ENCODE measurements at regions not wholly inside any gene's neighbourhood (a gene's known extent, or its start where the extent isn't known, plus 50 kb on each side); places are given as distances from the start of the nearest gene placed in this dataset.

GRCh38 chr1:112196008-112196588, 199.9 kb upstream of the CTTNBP2NL start:
- peaks cover 41% of the 10 kb centered on the region for H3K27me3 Mint-ChIP-seq (ENCODE audit: low read depth)
- DNase-seq (ENCODE audit: low read depth, low spot score): no peak
- H3K4me3 Mint-ChIP-seq: no peak overlapping the region
- H3K27ac Mint-ChIP-seq (ENCODE audit: unreplicated experiment): no peak overlapping the region
- TF ChIP-seq, protein P1, sequence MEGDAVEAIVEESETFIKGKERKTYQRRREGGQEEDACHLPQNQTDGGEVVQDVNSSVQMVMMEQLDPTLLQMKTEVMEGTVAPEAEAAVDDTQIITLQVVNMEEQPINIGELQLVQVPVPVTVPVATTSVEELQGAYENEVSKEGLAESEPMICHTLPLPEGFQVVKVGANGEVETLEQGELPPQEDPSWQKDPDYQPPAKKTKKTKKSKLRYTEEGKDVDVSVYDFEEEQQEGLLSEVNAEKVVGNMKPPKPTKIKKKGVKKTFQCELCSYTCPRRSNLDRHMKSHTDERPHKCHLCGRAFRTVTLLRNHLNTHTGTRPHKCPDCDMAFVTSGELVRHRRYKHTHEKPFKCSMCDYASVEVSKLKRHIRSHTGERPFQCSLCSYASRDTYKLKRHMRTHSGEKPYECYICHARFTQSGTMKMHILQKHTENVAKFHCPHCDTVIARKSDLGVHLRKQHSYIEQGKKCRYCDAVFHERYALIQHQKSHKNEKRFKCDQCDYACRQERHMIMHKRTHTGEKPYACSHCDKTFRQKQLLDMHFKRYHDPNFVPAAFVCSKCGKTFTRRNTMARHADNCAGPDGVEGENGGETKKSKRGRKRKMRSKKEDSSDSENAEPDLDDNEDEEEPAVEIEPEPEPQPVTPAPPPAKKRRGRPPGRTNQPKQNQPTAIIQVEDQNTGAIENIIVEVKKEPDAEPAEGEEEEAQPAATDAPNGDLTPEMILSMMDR (conservative IDR thresholded peaks at IDR 0.05): no peak
- no peaks in the 10 kb centered on the region for H3K36me3 Mint-ChIP-seq (ENCODE audit: low read depth)
- no peaks in the 10 kb centered on the region for H3K4me1 Mint-ChIP-seq
- no peaks in the 10 kb centered on the region for H3K9me3 Mint-ChIP-seq

DNA sequence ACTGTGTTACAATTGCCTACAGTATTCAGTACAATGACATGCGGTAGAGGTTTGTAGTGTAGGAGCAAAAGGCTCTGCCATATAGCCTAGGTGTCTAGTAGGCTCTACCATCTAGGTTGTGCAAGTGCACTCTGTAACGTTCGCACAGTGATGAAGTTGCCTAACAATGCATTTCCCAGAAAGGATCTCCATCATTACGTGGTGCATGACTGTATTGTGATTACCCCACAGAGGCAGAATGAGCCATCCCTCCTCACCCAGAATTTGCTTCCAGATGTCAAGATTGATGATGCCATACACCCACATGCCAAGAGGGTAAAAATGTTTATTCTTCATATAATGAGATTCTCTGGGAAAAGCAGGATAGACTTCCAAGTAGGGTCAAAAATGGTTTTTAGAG, 199.3 kb upstream of the CTTNBP2NL start:
- DNase-seq (ENCODE audit: low read depth, low spot score): no peak
- Mint-ChIP-seq H3K4me1 (no peaks in the 10 kb centered on the region), H3K36me3 (ENCODE audit: low read depth) (no peaks in the 10 kb centered on the region), H3K9me3 (no peaks in the 10 kb centered on the region), H3K27me3 (ENCODE audit: low read depth) (peaks cover 35% of the 10 kb centered on the region), H3K27ac (ENCODE audit: unreplicated experiment) (no peak overlapping the region), H3K4me3 (no peak overlapping the region)
- TF ChIP-seq, protein P1 (conservative IDR thresholded peaks at IDR 0.05): no peak

GRCh38 chr1:112209493-112209892, 186.5 kb upstream of the CTTNBP2NL start:
- Mint-ChIP-seq H3K9me3 (no peaks in the 10 kb centered on the region), H3K4me1 (no peaks in the 10 kb centered on the region), H3K27me3 (ENCODE audit: low read depth) (peaks cover 31% of the 10 kb centered on the region), H3K4me3 (no peak overlapping the region), H3K27ac (ENCODE audit: unreplicated experiment) (no peak overlapping the region), H3K36me3 (ENCODE audit: low read depth) (no peaks in the 10 kb centered on the region)
- TF ChIP-seq, protein P1 (conservative IDR thresholded peaks at IDR 0.05): no peak
- DNase-seq (ENCODE audit: low read depth, low spot score): no peak

- peaks cover 5% of the 10 kb centered on the region for H3K36me3 Mint-ChIP-seq (ENCODE audit: low read depth)
- H3K4me1 Mint-ChIP-seq: peaks cover 7% of the 10 kb centered on the region
Measured at GRCh38 chr1:112219267-112219666, 176.7 kb upstream of the CTTNBP2NL start.

GRCh38 chr1:112230232-112230631, 165.8 kb upstream of the CTTNBP2NL start:
- H3K27ac Mint-ChIP-seq (ENCODE audit: unreplicated experiment): no peak overlapping the region
- no peak overlapping the region for H3K4me3 Mint-ChIP-seq

More at GRCh38 chr1:112219267-112219666, 176.7 kb upstream of the CTTNBP2NL start:
- DNase-seq (ENCODE audit: low read depth, low spot score): no peak
- peaks cover 25% of the 10 kb centered on the region for H3K27me3 Mint-ChIP-seq (ENCODE audit: low read depth)
- TF ChIP-seq, protein P1 (conservative IDR thresholded peaks at IDR 0.05): no peak
- peaks cover 3% of the 10 kb centered on the region for H3K9me3 Mint-ChIP-seq
- no peak overlapping the region for H3K4me3 Mint-ChIP-seq
- H3K27ac Mint-ChIP-seq (ENCODE audit: unreplicated experiment): no peak overlapping the region

More at GRCh38 chr1:112230232-112230631, 165.8 kb upstream of the CTTNBP2NL start:
- no peaks in the 10 kb centered on the region for H3K9me3 Mint-ChIP-seq
- H3K27me3 Mint-ChIP-seq (ENCODE audit: low read depth): peaks cover 16% of the 10 kb centered on the region
- H3K4me1 Mint-ChIP-seq: no peaks in the 10 kb centered on the region
- DNase-seq (ENCODE audit: low read depth, low spot score): no peak
- TF ChIP-seq, protein P1 (conservative IDR thresholded peaks at IDR 0.05): no peak
- H3K36me3 Mint-ChIP-seq (ENCODE audit: low read depth): no peaks in the 10 kb centered on the region

Data from neural crest cell (in vitro differentiated cells).